RWPE1 (cell line): ENCODE measurements at regions not wholly inside any gene's neighbourhood (a gene's known extent, or its start where the extent isn't known, plus 50 kb on each side); places are given as distances from the start of the nearest gene placed in this dataset.

Experiments
- CTCF ChIA-PET: fragments of 350-600 bp; sonication (Branson Sonifier 250); formaldehyde crosslinking; extraction: SDS; loops from one replicate; lab custom pipeline; 2021; lab: Yijun Ruan, JAX
- POLR2A ChIA-PET: fragments of 400-600 bp; formaldehyde crosslinking; extraction: SDS; loops from one replicate; lab custom pipeline; 2020; ENCODE audit warnings: antibody characterized with exemption; ENCODE audit not compliant: low non-redundant PET; lab: Yijun Ruan, JAX
- DNase-seq: peaks from one replicate; pipeline ENCODE4 v3.0.0; 2012; ENCODE audit warnings: low spot score
- H3K27ac ChIP-seq: fragments of 450-650 bp; 2 replicates; pipeline ENCODE4 v1.5.1; 2017
- CTCF ChIP-seq: fragments of 450-650 bp; conservative IDR thresholded peaks from 2 replicates; pipeline ENCODE4 v1.5.1; 2017; ENCODE audit warnings: low read depth, mild to moderate bottlenecking

GRCh38 chr7:88665892-88666514 lies 93.5 kb upstream of the ZNF804B start:
- TF ChIP-seq CTCF, result no peak
- POLR2A ChIA-PET, result no interaction called here
- DNase-seq, result no peak
- H3K27ac ChIP-seq, result no peak overlapping the region
- CTCF ChIA-PET, result no interaction called here

- ChIA-PET CTCF (interaction anchor here (0.7 kb wide), 1 partner anchor 1691 kb away, joined by 3 read pairs; no protein-coding TSS in a partner anchor), POLR2A (no interaction called here)
- DNase-seq, result no peak
- TF ChIP-seq CTCF, result no peak
- H3K27ac ChIP-seq, result no peak overlapping the region
Observed at GRCh38 chr7:88664630-88665233, 94.8 kb upstream of the ZNF804B start.

GRCh38 chr7:88661921-88662320 lies 97.6 kb upstream of the ZNF804B start:
- no peak for TF ChIP-seq CTCF
- POLR2A ChIA-PET, result no interaction called here
- H3K27ac ChIP-seq, result no peak overlapping the region
- CTCF ChIA-PET, result no interaction called here
- no peak for DNase-seq

- no peak for TF ChIP-seq CTCF
- no peak for DNase-seq
- CTCF ChIA-PET, result no interaction called here
- no peak overlapping the region for H3K27ac ChIP-seq
- POLR2A ChIA-PET, result no interaction called here
Observed at GRCh38 chr7:88647825-88648224, 111.7 kb upstream of the ZNF804B start.

- no peak for TF ChIP-seq CTCF
- ChIA-PET POLR2A (no interaction called here), CTCF (no interaction called here)
- DNase-seq, result no peak
- H3K27ac ChIP-seq, result no peak overlapping the region
Observed at GRCh38 chr7:88638583-88638982, 120.9 kb upstream of the ZNF804B start.

GRCh38 chr7:88637795-88638194 lies 121.7 kb upstream of the ZNF804B start:
- DNase-seq, result no peak
- H3K27ac ChIP-seq, result no peak overlapping the region
- ChIA-PET POLR2A (no interaction called here), CTCF (interaction anchor here (0.6 kb wide), 1 partner anchor 618 kb away, joined by 3 read pairs; no protein-coding TSS in a partner anchor)
- TF ChIP-seq CTCF, result no peak
